GM12878 (cell line): ENCODE measurements at regions not wholly inside any gene's neighbourhood (a gene's known extent, or its start where the extent isn't known, plus 50 kb on each side); places are given as distances from the start of the nearest gene placed in this dataset.

Source experiments
- ATAC-seq: fragments of 200-7000 bp; cut with Tn5 transposase; 3 replicates; pipeline ENCODE4 v1.9.1; 2020; ENCODE audit warnings: mild to moderate bottlenecking, moderate library complexity
- BruUV-seq: library from RNA; stranded (reverse); fragments of 400-500 nt; replicated peaks from 2 replicates; lab custom pipeline; 2021; lab: Mats Ljungman, UMichigan
- CTCF ChIA-PET: fragments of 300-600 bp; sonication (Branson Sonifier 250); formaldehyde crosslinking; extraction: SDS; loops from one replicate; lab custom pipeline; 2021; ENCODE audit warnings: inconsistent platforms; lab: Yijun Ruan, JAX
- POLR2A ChIA-PET: fragments of 350-600 bp; formaldehyde crosslinking; extraction: SDS; loops from one replicate; lab custom pipeline; 2021; ENCODE audit warnings: inconsistent platforms; lab: Charles Lee
- RAD21 ChIA-PET: fragments of 300-600 bp; sonication (Branson Sonifier 250); formaldehyde crosslinking; loops from one replicate; lab custom pipeline; 2023; ENCODE audit warnings: antibody characterized with exemption; ENCODE audit not compliant: unreplicated experiment; lab: Charles Lee
- SMC1A ChIA-PET: fragments of 300-600 bp; sonication (Branson Sonifier 250); formaldehyde crosslinking; loops from one replicate; lab custom pipeline; 2023; ENCODE audit not compliant: unreplicated experiment, uncharacterized antibody; lab: Charles Lee
- DNase-seq: peaks from one replicate; pipeline ENCODE4 v3.0.0-alpha.2; 2011; ENCODE audit warnings: low read depth, low spot score
- FAIRE-seq: peaks from 3 replicates; lab custom pipeline; 2011; peaks lifted over from hg19 to GRCh38; lab: Jason Lieb, UNC
- H2AFZ ChIP-seq: 2 replicates; pipeline ENCODE4 v1.6.0; 2011; ENCODE audit warnings: low read depth, low read length, control low read depth; ENCODE audit not compliant: control insufficient read depth
- H3K27ac ChIP-seq: 2 replicates; pipeline ENCODE4 v1.5.1; 2011; ENCODE audit warnings: control low read depth; ENCODE audit not compliant: control insufficient read depth, insufficient read depth
- H3K27me3 ChIP-seq, 2 experiments: replicated peaks in 1 of 2; 2 replicates each; pipeline versions ENCODE4 v1.6.0 to v1.6.1; 2011; ENCODE audit warnings: low read length in 1 of 2; ENCODE audit not compliant: control insufficient read depth in 2 of 2, insufficient read depth in 2 of 2
- H3K36me3 ChIP-seq, 2 experiments: 2 replicates each; pipeline ENCODE4 v1.5.1; 2011; ENCODE audit warnings: low read length in 1 of 2; ENCODE audit not compliant: control insufficient read depth in 2 of 2, insufficient read depth in 2 of 2
- H3K4me1 ChIP-seq: 2 replicates; pipeline ENCODE4 v1.6.1; 2011; ENCODE audit warnings: mild to moderate bottlenecking, low read length, moderate library complexity, mixed read lengths; ENCODE audit not compliant: control insufficient read depth, insufficient read depth
- H3K4me2 ChIP-seq: 2 replicates; pipeline ENCODE4 v1.6.0; 2011; ENCODE audit warnings: control low read depth; ENCODE audit not compliant: control insufficient read depth, insufficient read depth
- H3K4me3 ChIP-seq: fragments of 200-600 bp; sonication (generic); 2 replicates; pipeline ENCODE4 v1.5.1; 2016
- H3K79me2 ChIP-seq: 2 replicates; pipeline ENCODE4 v1.6.0; 2011; ENCODE audit warnings: low read length; ENCODE audit not compliant: control insufficient read depth, insufficient read depth
- H3K9ac ChIP-seq: 2 replicates; pipeline ENCODE4 v1.8.0; 2011; ENCODE audit warnings: low read length, control low read depth, mixed read lengths; ENCODE audit not compliant: control insufficient read depth, insufficient read depth
- H3K9me3 ChIP-seq: replicated peaks from 3 replicates; pipeline ENCODE4 v1.5.1; 2011; ENCODE audit warnings: mild to moderate bottlenecking, low read length; ENCODE audit not compliant: control insufficient read depth, insufficient read depth
- H4K20me1 ChIP-seq: 2 replicates; pipeline ENCODE4 v1.6.0; 2011; ENCODE audit not compliant: control insufficient read depth, insufficient read depth
- ATF7 ChIP-seq: fragments of 450-650 bp; IDR thresholded peaks from 2 replicates; pipeline ENCODE4 v1.6.1; 2016; ENCODE audit warnings: low read depth, mild to moderate bottlenecking
- BCL3 ChIP-seq: IDR thresholded peaks from 2 replicates; pipeline ENCODE4 v1.6.1; 2011; ENCODE audit warnings: borderline replicate concordance, low read depth, mild to moderate bottlenecking, moderate library complexity, low read length; ENCODE audit not compliant: insufficient read depth, poor library complexity, severe bottlenecking
- CEBPB ChIP-seq, 2 experiments: fragments of 150-350 bp in 1 of 2; IDR thresholded peaks; 2 replicates each; pipeline ENCODE4 v1.6.1; 2012 to 2014; ENCODE audit warnings: low read depth in 2 of 2, low read length in 2 of 2, borderline replicate concordance in 1 of 2, inconsistent platforms in 1 of 2
- EP300 ChIP-seq, 2 experiments: fragments of 150-350 bp in 1 of 2; IDR thresholded peaks; 2 replicates each; pipeline ENCODE4 v1.6.1; 2011 to 2012; ENCODE audit warnings: low read depth in 2 of 2, low read length in 2 of 2, borderline replicate concordance in 1 of 2, improper control_type of control experiment in 1 of 2, inconsistent platforms in 1 of 2; ENCODE audit not compliant: control insufficient read depth in 1 of 2
- EZH2 ChIP-seq: IDR thresholded peaks from 2 replicates; pipeline ENCODE4 v1.6.1; 2012; ENCODE audit warnings: low read depth, mild to moderate bottlenecking, control low read depth, inconsistent platforms, low read length, borderline replicate concordance; ENCODE audit not compliant: control insufficient read depth
- FOXK2 ChIP-seq: fragments of 450-650 bp; IDR thresholded peaks from 2 replicates; pipeline ENCODE4 v1.6.1; 2017; ENCODE audit warnings: mild to moderate bottlenecking, moderate library complexity
- GABPA ChIP-seq: IDR thresholded peaks from 2 replicates; pipeline ENCODE4 v1.6.1; 2014; ENCODE audit warnings: antibody characterized with exemption, low read depth, mild to moderate bottlenecking, inconsistent platforms
- HDAC6 ChIP-seq: fragments of 200-600 bp; sonication (generic); IDR thresholded peaks from one replicate; pipeline ENCODE4 v1.8.0; 2017; ENCODE audit warnings: antibody characterized with exemption; ENCODE audit not compliant: unreplicated experiment
- IRF3 ChIP-seq: fragments of 450-650 bp; IDR thresholded peaks from 2 replicates; pipeline ENCODE4 v1.6.1; 2014; ENCODE audit warnings: mild to moderate bottlenecking
- KDM1A ChIP-seq: fragments of 200-600 bp; sonication (generic); IDR thresholded peaks from 2 replicates; pipeline ENCODE4 v1.6.1; 2016; ENCODE audit warnings: borderline replicate concordance
- NBN ChIP-seq: fragments of 450-650 bp; IDR thresholded peaks from 2 replicates; pipeline ENCODE4 v1.6.1; 2016
- NR2C1 ChIP-seq: fragments of 450-650 bp; IDR thresholded peaks from 2 replicates; pipeline ENCODE4 v1.6.1; 2017; ENCODE audit warnings: antibody characterized with exemption, mild to moderate bottlenecking, moderate library complexity
- NRF1 ChIP-seq: conservative IDR thresholded peaks from 2 replicates; pipeline ENCODE4 v1.6.1; 2011; ENCODE audit warnings: mild to moderate bottlenecking, low read depth, low read length, improper control_type of control experiment
- PBX3 ChIP-seq: IDR thresholded peaks from 2 replicates; pipeline ENCODE4 v1.6.1; 2011; ENCODE audit warnings: mild to moderate bottlenecking, low read depth, low read length, moderate library complexity; ENCODE audit not compliant: insufficient replicate concordance
- WRNIP1 ChIP-seq: IDR thresholded peaks from 2 replicates; pipeline ENCODE4 v1.6.1; 2011; ENCODE audit warnings: low read depth, low read length, improper control_type of control experiment, borderline replicate concordance
- in situ Hi-C: fragments of 300-500 bp; cut with MboI; formaldehyde crosslinking; loops from 9 replicates; pipeline ENCODE4 v1.14.3; 2018; ENCODE audit warnings: mixed read lengths
- intact Hi-C: fragments of 100-400 bp; cut with micrococcal nuclease; formaldehyde crosslinking; loops from one replicate; pipeline ENCODE4 v1.14.2; 2022; ENCODE audit not compliant: unreplicated experiment

- no peak for TF ChIP-seq GABPA
- no peak for TF ChIP-seq CEBPB (IDR thresholded peaks at IDR 0.05; ENCODE audit: borderline replicate concordance in 1 of 2, low read depth in 2 of 2, low read length in 2 of 2)
- no peak for TF ChIP-seq WRNIP1
- no peak for TF ChIP-seq EP300 (IDR thresholded peaks at IDR 0.05; ENCODE audit: borderline replicate concordance in 1 of 2, control insufficient read depth in 1 of 2, low read depth in 2 of 2, low read length in 2 of 2)
- no peak for TF ChIP-seq EZH2
- TF ChIP-seq FOXK2: no peak
- no peak for TF ChIP-seq NBN
- TF ChIP-seq NRF1: no peak
- no peak for TF ChIP-seq HDAC6
- no peak for TF ChIP-seq IRF3
- no peak for TF ChIP-seq ATF7
- no peak for TF ChIP-seq KDM1A
- no peak for TF ChIP-seq NR2C1
- TF ChIP-seq BCL3: no peak
- no peak for TF ChIP-seq PBX3
- RAD21 ChIA-PET: no interaction called here
- BruUV-seq: no TSS peak
- H3K4me1 ChIP-seq: no peaks in the 10 kb centered on the region
- no peak overlapping the region for H2AFZ ChIP-seq
- no peaks in the 10 kb centered on the region for H3K79me2 ChIP-seq
- no peaks in the 10 kb centered on the region; the same call in 2 of the 3 replicates for H3K9me3 ChIP-seq
- DNase-seq (no peak), FAIRE-seq (no peak), ATAC-seq (no peak)
- CTCF ChIA-PET: no interaction called here
- no peak overlapping the region for H3K9ac ChIP-seq
- SMC1A ChIA-PET: interaction anchor here (1.1 kb wide), 1 partner anchor 469 kb away, joined by 4 read pairs; no protein-coding TSS in a partner anchor
- H4K20me1 ChIP-seq: no peaks in the 10 kb centered on the region
- no peaks in the 10 kb centered on the region for H3K27me3 ChIP-seq
- H3K4me3 ChIP-seq: no peak overlapping the region
- POLR2A ChIA-PET: no interaction called here
- intact Hi-C loops (no loop called here), in situ Hi-C loops (no loop called here)
- no peaks in the 10 kb centered on the region for H3K36me3 ChIP-seq
- no peak overlapping the region for H3K27ac ChIP-seq
- H3K4me2 ChIP-seq: no peak overlapping the region
Measured at GRCh38 chr2:138381373-138381772, 120.2 kb upstream of the SPOPL start.
